IPS-20b (cell line): ENCODE measurements at regions not wholly inside any gene's neighbourhood (a gene's known extent, or its start where the extent isn't known, plus 50 kb on each side); places are given as distances from the start of the nearest gene placed in this dataset.

Experiments
- H3K27ac ChIP-seq: one replicate; pipeline ENCODE4 v1.5.1; 2013; ENCODE audit warnings: low read length
- H3K27me3 ChIP-seq: 2 replicates; pipeline ENCODE4 v1.6.1; 2013; ENCODE audit warnings: mild to moderate bottlenecking, low read length, inconsistent platforms; ENCODE audit not compliant: insufficient read depth
- H3K36me3 ChIP-seq: 2 replicates; pipeline ENCODE4 v1.6.1; 2013; ENCODE audit warnings: low read depth, mild to moderate bottlenecking, inconsistent platforms, low read length, moderate library complexity; ENCODE audit not compliant: insufficient read depth
- H3K4me1 ChIP-seq: 2 replicates; pipeline ENCODE4 v1.6.1; 2013; ENCODE audit warnings: mild to moderate bottlenecking, control low read depth, inconsistent platforms, low read length, moderate library complexity; ENCODE audit not compliant: insufficient read depth
- H3K4me3 ChIP-seq: 2 replicates; pipeline ENCODE4 v1.5.1; 2013; ENCODE audit warnings: mild to moderate bottlenecking, low read length, inconsistent platforms
- H3K9ac ChIP-seq: 2 replicates; pipeline ENCODE4 v1.6.1; 2013; ENCODE audit warnings: low read depth, mild to moderate bottlenecking, inconsistent platforms, low read length, moderate library complexity
- H3K9me3 ChIP-seq: 2 replicates; pipeline ENCODE4 v1.6.1; 2013; ENCODE audit warnings: mild to moderate bottlenecking, low read depth, low read length, inconsistent platforms; ENCODE audit not compliant: insufficient read depth

DNA sequence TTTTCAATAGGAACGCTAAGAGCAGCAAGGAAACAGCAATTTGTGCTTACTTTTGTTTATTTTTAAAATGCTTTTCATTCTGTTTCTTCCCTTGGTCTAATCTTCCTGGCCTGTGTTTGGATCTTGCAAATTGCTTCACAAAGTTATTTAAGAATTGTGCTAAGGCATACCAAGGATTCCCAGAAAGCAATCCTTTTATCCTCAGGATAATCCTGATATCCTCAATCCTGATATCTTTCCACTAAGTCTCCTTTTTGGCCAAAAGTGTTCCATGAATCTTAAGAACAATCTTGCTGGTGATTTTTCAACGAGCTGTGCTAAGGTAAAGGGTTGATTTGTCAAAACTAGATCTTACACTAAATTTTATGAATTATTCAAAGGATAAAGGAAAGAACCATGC is 1577.9 kb downstream of the PLA2G4A start:
- Histone ChIP-seq H3K36me3 (no peaks in the 10 kb centered on the region), H3K9me3 (no peaks in the 10 kb centered on the region), H3K4me3 (no peak overlapping the region), H3K4me1 (no peaks in the 10 kb centered on the region), H3K27ac (no peak overlapping the region), H3K9ac (no peak overlapping the region), H3K27me3 (no peaks in the 10 kb centered on the region)

DNA sequence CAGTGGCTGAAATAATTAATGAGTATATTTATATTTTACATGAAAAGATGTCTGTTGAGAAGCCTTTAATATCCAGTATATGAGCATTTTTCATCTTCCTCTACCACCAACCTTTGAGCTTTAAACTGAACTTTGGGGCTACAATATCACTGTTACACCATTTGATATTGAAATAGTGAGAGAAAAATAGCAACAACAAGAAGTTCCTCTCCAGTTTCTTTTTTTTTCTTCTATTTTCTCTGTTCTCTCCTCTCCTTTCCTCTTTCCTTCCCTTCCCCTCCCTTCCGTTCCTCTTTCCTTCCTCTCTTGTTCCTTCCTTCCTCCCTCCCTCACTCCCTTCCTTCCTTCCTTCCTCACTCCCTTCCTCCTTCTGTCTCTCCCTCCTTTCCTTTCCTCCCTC is 1591.4 kb downstream of the PLA2G4A start:
- no peak overlapping the region for H3K9ac ChIP-seq

DNA sequence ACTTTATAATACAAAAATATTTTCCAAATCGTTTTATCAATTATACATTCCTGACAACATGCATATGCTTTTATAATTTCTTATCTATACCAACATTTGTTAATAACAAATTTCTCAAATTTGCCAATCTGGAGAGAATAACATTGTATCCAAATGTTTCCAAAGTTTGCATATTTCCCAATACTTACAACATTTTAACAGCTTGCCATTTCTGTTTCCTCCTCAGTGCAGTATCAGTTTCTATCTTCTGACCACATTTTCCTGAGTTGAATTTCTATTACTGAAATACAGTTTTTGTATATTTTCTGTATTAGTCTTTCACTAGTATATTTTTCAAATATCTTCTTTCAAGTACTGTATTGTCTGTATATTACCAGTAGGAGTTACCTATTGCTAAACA is 1594.3 kb downstream of the PLA2G4A start:
- Histone ChIP-seq H3K4me1 (no peaks in the 10 kb centered on the region), H3K9ac (no peak overlapping the region), H3K9me3 (no peaks in the 10 kb centered on the region), H3K27ac (no peak overlapping the region), H3K36me3 (no peaks in the 10 kb centered on the region), H3K4me3 (no peak overlapping the region), H3K27me3 (no peaks in the 10 kb centered on the region)

More for the DNA sequence above, 1591.4 kb downstream of the PLA2G4A start:
- no peak overlapping the region for H3K4me3 ChIP-seq
- no peaks in the 10 kb centered on the region for H3K27me3 ChIP-seq
- no peaks in the 10 kb centered on the region for H3K36me3 ChIP-seq
- no peaks in the 10 kb centered on the region for H3K9me3 ChIP-seq
- no peaks in the 10 kb centered on the region for H3K4me1 ChIP-seq
- no peak overlapping the region for H3K27ac ChIP-seq

DNA sequence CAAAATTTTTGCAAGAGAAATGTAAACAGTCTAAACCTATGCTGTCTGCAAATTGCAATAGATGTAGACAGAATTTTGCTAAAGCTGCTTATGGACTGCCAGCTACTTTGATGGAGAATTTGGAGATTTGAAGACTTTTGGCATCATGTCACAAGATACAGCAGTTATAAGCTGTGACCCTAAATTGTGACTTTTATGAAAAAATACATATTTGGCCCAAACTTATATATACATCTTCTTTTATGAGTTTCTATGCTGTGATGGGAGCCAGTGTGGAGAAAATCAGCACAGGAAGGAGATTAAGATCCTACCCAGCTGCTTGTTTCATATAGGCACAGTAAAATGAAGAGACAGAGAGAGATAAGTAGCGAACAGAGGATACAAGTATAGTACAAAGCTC is 1595.4 kb downstream of the PLA2G4A start:
- Histone ChIP-seq H3K27me3 (no peaks in the 10 kb centered on the region), H3K27ac (no peak overlapping the region), H3K4me1 (no peaks in the 10 kb centered on the region), H3K9me3 (no peaks in the 10 kb centered on the region), H3K9ac (no peak overlapping the region), H3K36me3 (no peaks in the 10 kb centered on the region), H3K4me3 (no peak overlapping the region)

DNA sequence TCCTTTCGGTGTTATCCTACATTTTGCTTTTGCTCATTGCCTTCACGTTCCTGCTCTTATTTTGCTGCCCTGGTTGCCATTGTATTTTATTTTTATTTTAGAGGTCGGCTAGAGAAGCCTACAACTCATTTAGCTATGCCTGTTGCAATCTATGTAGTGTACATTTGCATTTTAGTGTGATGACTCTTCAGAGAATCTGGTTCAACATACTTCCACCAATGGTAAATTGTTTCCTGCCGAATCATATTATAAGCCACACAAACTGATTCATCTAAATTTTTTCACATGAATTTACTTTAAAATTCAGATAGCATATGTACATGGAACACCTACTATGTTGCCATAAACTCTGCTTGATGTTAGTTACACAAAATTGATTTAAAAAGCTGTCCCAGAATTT is 1596.9 kb downstream of the PLA2G4A start:
- Histone ChIP-seq H3K4me3 (no peak overlapping the region), H3K36me3 (no peaks in the 10 kb centered on the region), H3K27ac (no peak overlapping the region), H3K9ac (no peak overlapping the region), H3K9me3 (no peaks in the 10 kb centered on the region), H3K4me1 (no peaks in the 10 kb centered on the region), H3K27me3 (no peaks in the 10 kb centered on the region)

DNA sequence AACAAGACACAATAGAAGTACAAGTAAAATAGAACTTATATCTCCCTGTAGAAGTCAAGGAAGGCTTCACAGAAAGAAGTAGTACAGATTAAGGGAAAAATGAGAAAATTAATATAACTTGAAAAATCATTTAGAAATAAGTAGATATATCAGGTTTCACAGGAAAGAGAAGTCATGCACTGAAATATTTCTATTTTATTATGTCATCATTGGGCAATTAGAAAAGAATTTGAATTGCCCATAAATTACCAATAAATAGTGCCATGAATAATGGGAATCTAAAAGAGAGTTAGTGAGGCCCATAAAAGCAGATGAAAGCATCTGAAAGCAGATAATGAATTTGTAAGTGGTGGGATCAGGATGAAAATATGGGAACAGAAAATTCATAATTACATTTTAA is 1597.8 kb downstream of the PLA2G4A start:
- Histone ChIP-seq H3K27me3 (no peaks in the 10 kb centered on the region), H3K27ac (no peak overlapping the region), H3K36me3 (no peaks in the 10 kb centered on the region), H3K4me3 (no peak overlapping the region), H3K9me3 (no peaks in the 10 kb centered on the region), H3K4me1 (no peaks in the 10 kb centered on the region), H3K9ac (no peak overlapping the region)

DNA sequence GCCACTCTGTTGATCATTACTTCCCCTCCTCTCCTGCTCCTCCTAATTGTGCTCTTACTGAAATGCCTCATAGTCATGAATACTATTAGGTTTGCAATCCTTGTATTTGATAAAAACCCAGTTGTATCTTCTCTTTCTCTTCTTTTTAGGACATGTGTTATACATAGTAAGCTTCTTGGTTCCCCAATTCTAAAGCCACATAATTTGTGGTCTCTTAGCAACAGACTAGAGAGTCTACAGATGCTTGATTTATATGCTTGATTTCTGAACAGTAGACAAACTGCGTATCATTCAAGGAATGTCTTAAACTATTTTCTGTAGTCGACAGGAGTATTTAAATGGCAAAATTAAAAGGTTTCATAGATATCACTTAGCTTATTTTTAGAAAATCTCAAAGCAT is 1598.9 kb downstream of the PLA2G4A start:
- Histone ChIP-seq H3K4me3 (no peak overlapping the region), H3K27me3 (no peaks in the 10 kb centered on the region), H3K9ac (no peak overlapping the region), H3K27ac (no peak overlapping the region), H3K36me3 (no peaks in the 10 kb centered on the region), H3K9me3 (no peaks in the 10 kb centered on the region), H3K4me1 (no peaks in the 10 kb centered on the region)

DNA sequence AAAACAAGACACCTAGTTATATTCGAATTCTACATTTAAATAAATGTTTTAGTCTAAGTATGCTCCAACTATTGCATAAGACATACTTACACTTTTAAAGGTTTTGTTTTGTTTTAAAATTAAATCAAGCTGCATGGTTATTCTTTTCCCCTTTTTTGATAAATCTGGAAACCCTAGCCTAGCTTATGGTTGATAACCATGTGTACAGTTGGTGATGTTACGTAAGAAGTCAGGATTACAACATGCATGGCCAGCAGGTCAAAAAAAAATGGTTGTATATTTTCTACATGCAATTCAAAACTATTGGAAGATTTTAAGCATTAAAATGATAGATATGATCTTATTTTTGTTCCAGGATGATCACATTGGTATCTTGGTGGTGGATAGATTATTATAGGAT is 1600.6 kb downstream of the PLA2G4A start:
- H3K27me3 ChIP-seq: no peaks in the 10 kb centered on the region
- no peaks in the 10 kb centered on the region for H3K36me3 ChIP-seq
- H3K4me1 ChIP-seq: no peaks in the 10 kb centered on the region
- H3K27ac ChIP-seq: no peak overlapping the region
- H3K4me3 ChIP-seq: no peak overlapping the region
- no peaks in the 10 kb centered on the region for H3K9me3 ChIP-seq
- no peak overlapping the region for H3K9ac ChIP-seq

DNA sequence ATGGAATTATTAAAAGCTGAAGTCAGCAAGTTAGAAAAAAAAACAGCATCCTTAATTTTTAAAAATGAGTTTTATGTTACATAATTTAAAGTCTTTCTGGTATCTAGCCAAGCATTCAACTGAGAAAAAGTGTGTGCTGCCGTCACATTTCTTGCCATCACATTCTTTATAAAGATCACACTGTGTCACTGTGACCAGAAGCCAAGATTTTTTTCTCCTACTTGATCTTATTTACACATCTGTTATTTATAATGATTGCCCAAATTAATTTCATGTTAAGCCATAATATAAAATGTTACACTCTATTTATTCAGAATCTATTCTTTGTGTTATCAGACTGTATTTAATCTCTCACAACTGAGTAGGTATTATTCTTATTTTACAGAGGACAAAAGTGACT is 1603.7 kb downstream of the PLA2G4A start:
- Histone ChIP-seq H3K4me3 (no peak overlapping the region), H3K4me1 (no peaks in the 10 kb centered on the region), H3K27me3 (no peaks in the 10 kb centered on the region), H3K27ac (no peak overlapping the region), H3K36me3 (no peaks in the 10 kb centered on the region), H3K9me3 (no peaks in the 10 kb centered on the region), H3K9ac (no peak overlapping the region)

DNA sequence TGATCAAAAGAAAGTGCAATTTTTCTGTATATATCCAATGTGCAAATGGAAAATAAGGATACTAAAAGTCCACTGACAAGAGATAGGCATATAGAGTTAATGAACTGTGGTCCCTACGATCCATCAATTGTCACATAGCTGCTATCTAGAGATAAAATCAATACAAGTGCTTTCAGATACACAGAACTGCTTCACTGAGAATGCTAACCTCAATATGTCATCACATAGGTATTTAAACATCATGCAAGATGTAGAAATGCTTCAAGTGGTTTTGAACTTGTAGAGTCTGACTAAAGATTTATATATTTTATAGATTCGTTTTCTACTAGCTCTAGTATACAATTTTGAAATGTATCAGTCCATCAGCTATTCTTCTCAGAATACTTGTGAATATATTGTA is 1604.7 kb downstream of the PLA2G4A start:
- Histone ChIP-seq H3K36me3 (no peaks in the 10 kb centered on the region), H3K4me3 (no peak overlapping the region), H3K27ac (no peak overlapping the region), H3K27me3 (no peaks in the 10 kb centered on the region), H3K9me3 (no peaks in the 10 kb centered on the region), H3K4me1 (no peaks in the 10 kb centered on the region), H3K9ac (no peak overlapping the region)

DNA sequence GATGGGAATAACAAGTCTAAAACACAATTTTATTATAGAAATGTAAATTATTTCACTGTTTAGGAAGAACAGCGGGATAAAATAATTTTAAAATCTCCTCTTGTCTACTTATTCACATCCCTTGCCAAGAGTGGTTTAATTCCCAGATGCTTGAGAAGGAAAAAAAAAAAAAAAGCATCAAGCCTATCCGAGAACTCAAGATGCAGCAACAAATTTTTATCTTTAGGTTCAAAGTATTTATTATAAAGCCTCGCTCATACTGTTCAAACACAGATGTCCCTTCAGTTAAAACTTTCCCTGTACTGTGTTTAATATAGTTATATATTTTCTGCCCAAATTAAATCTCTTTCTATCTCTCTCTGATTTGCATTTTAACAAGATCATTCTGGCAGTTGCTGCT is 1615.8 kb downstream of the PLA2G4A start:
- no peak overlapping the region for H3K27ac ChIP-seq
- H3K4me3 ChIP-seq: no peak overlapping the region
- no peaks in the 10 kb centered on the region for H3K4me1 ChIP-seq
- no peak overlapping the region for H3K9ac ChIP-seq
- H3K27me3 ChIP-seq: no peaks in the 10 kb centered on the region
- H3K9me3 ChIP-seq: no peaks in the 10 kb centered on the region
- H3K36me3 ChIP-seq: no peaks in the 10 kb centered on the region

DNA sequence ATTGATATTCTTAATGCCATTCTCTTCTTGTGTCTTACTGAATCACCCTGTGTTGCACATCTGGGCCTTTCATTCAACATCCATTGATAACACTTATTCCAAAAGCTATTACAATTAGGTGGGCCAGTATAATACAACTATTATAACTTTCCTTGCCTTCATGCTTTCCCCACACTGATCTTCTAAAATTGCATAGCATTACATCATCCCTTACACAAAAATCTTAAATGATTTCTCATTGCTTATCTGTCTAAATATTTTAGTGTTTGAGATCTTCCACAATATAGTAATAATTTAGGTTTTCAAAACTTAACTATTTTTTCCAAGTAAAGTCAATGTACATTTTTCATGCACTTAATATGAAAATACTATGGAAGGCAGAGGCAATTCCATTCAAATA is 1634.1 kb downstream of the PLA2G4A start:
- no peak overlapping the region for H3K27ac ChIP-seq
- H3K9me3 ChIP-seq: no peaks in the 10 kb centered on the region
- H3K27me3 ChIP-seq: no peaks in the 10 kb centered on the region
- no peaks in the 10 kb centered on the region for H3K4me1 ChIP-seq
- H3K9ac ChIP-seq: no peak overlapping the region
- no peaks in the 10 kb centered on the region for H3K36me3 ChIP-seq
- H3K4me3 ChIP-seq: no peak overlapping the region

DNA sequence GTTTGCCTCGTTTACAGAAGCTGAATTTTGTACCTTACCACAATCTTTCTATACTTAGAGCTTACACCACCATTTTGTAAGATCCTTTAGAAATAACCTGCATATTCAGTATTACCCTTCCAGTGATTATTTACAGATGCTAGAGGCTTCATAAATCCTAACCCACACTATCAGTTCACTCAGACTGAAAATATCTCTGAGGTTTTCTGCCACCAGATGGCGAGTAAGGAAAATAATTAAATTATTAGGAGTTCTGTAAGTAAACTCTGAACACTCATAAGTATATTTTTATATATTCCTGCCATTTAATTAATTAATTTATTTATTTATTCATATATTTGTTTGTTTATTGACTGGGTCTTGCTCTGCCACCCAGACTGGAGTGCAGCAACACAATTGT is 1635.2 kb downstream of the PLA2G4A start:
- Histone ChIP-seq H3K9me3 (no peaks in the 10 kb centered on the region), H3K4me1 (no peaks in the 10 kb centered on the region), H3K27me3 (no peaks in the 10 kb centered on the region), H3K9ac (no peak overlapping the region), H3K36me3 (no peaks in the 10 kb centered on the region), H3K4me3 (no peak overlapping the region), H3K27ac (no peak overlapping the region)
